ENCODE measurements at regions not wholly inside any gene's neighbourhood (a gene's known extent, or its start where the extent isn't known, plus 50 kb on each side); places are given as distances from the start of the nearest gene placed in this dataset.

- no peak for DNase-seq (ENCODE audit: low read depth)
These were observed 64.8 kb upstream of the LOXL4 start for GRCh38 chr10:98332623-98333269.

GRCh38 chr10:98331885-98332284 is 63.9 kb upstream of the LOXL4 start:
- DNase-seq (ENCODE audit: low read depth): no peak

GRCh38 chr10:98330987-98331386 is 63.0 kb upstream of the LOXL4 start:
- DNase-seq (ENCODE audit: low read depth): no peak

GRCh38 chr10:98328640-98329039 is 60.6 kb upstream of the LOXL4 start:
- DNase-seq (ENCODE audit: low read depth): no peak

- no peak for DNase-seq (ENCODE audit: low read depth)
These were observed 60.2 kb upstream of the LOXL4 start for GRCh38 chr10:98328163-98328562.

- no peak for DNase-seq (ENCODE audit: low read depth)
These were observed 58.6 kb upstream of the LOXL4 start for GRCh38 chr10:98326621-98327027.

GRCh38 chr10:98323221-98324164 is 55.5 kb upstream of the LOXL4 start:
- DNase-seq (ENCODE audit: low read depth): peak; percentile 12

- no peak for DNase-seq (ENCODE audit: low read depth)
These were observed 53.3 kb upstream of the LOXL4 start for GRCh38 chr10:98321186-98321780.

GRCh38 chr10:98320486-98321185 is 52.6 kb upstream of the LOXL4 start:
- DNase-seq (ENCODE audit: low read depth): no peak

- no peak for DNase-seq (ENCODE audit: low read depth)
These were observed 50.9 kb upstream of the LOXL4 start for GRCh38 chr10:98318861-98319260.
